ENCODE measurements at regions not wholly inside any gene's neighbourhood (a gene's known extent, or its start where the extent isn't known, plus 50 kb on each side); places are given as distances from the start of the nearest gene placed in this dataset.

DNA sequence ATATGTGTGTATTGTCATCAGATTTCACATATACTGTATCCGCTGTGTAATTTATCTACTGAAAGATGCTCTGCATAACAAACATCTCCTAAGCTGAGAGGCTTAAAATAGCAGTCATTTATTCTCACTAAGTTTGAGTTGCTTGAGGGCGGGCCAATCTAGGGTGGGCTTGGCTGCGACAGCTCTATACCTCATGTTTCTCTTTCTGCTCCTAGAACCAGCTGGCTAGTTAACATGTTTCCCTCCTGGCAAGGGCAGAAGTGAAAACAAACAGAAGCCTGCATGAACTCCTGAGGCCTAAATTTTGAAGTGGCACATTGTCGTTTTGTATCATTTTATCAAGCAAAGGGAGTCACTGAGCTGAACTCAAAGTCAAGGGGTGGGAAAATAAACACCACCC is 585.0 kb upstream of the VRK2 start:
- DNase-seq = no peak
- no peaks in the 10 kb centered on the region for H3K27me3 ChIP-seq
- no peak for TF ChIP-seq POLR2A (IDR thresholded peaks at IDR 0.05)
- TF ChIP-seq, protein P1, sequence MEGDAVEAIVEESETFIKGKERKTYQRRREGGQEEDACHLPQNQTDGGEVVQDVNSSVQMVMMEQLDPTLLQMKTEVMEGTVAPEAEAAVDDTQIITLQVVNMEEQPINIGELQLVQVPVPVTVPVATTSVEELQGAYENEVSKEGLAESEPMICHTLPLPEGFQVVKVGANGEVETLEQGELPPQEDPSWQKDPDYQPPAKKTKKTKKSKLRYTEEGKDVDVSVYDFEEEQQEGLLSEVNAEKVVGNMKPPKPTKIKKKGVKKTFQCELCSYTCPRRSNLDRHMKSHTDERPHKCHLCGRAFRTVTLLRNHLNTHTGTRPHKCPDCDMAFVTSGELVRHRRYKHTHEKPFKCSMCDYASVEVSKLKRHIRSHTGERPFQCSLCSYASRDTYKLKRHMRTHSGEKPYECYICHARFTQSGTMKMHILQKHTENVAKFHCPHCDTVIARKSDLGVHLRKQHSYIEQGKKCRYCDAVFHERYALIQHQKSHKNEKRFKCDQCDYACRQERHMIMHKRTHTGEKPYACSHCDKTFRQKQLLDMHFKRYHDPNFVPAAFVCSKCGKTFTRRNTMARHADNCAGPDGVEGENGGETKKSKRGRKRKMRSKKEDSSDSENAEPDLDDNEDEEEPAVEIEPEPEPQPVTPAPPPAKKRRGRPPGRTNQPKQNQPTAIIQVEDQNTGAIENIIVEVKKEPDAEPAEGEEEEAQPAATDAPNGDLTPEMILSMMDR (IDR thresholded peaks at IDR 0.05) = no peak
- no peaks in the 10 kb centered on the region for H3K9me3 ChIP-seq
- no peaks in the 10 kb centered on the region for H3K4me1 ChIP-seq
- no peaks in the 10 kb centered on the region for H3K36me3 ChIP-seq
- no peak overlapping the region for H3K27ac ChIP-seq
- H3K4me3 ChIP-seq = no peak overlapping the region

GRCh38 chr2:57465067-57465466 is 581.5 kb upstream of the VRK2 start:
- no peak for DNase-seq
- no peaks in the 10 kb centered on the region for H3K4me1 ChIP-seq

DNA sequence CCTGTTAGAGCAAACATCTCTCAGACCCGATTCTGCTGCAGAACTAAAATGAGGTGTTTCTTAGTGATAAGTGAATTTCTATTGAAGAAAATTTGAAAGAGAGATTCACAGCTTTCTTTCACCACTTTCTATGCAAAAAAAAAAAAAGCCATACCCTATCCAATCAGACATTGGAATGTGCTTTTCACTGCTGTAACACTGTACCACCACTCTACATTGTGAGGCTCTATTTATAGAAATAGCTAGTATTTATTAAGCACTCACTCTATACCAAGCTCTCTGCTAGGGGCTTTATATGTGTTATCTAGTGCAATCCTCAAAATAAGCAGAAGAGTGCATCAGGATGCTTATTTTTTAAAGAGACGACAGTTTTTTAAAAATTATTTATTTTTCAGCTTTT is 580.6 kb upstream of the VRK2 start:
- H3K27me3 ChIP-seq = no peaks in the 10 kb centered on the region
- H3K9me3 ChIP-seq = no peaks in the 10 kb centered on the region
- no peak for DNase-seq
- H3K4me3 ChIP-seq = no peak overlapping the region
- no peaks in the 10 kb centered on the region for H3K4me1 ChIP-seq
- H3K27ac ChIP-seq = no peak overlapping the region
- TF ChIP-seq, protein P1 (IDR thresholded peaks at IDR 0.05) = no peak
- no peak for TF ChIP-seq POLR2A (IDR thresholded peaks at IDR 0.05)
- no peaks in the 10 kb centered on the region for H3K36me3 ChIP-seq

More at GRCh38 chr2:57465067-57465466, 581.5 kb upstream of the VRK2 start:
- Histone ChIP-seq H3K27ac (no peak overlapping the region), H3K4me3 (no peak overlapping the region), H3K27me3 (no peaks in the 10 kb centered on the region), H3K9me3 (no peaks in the 10 kb centered on the region), H3K36me3 (no peaks in the 10 kb centered on the region)
- no peak for TF ChIP-seq POLR2A (IDR thresholded peaks at IDR 0.05)
- TF ChIP-seq, protein P1 (IDR thresholded peaks at IDR 0.05) = no peak

DNA sequence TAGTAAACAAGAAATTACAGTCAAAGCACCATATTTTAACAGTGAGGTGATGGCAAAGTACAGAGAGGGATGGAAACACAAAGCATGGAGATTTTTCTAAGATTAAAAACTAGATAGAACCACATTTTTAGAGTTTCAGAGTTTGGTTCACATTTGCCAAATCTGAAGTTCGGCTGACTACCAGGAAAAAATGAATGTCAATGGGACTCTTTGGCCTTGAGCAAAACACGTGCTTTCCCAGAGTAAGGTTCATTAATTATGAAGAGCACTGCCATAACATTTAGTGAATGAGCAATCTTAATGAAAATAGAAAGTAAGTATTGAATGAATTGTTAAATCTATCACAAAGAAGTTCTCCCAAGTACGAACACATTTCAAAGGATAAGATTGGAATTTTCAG is 571.2 kb upstream of the VRK2 start:
- TF ChIP-seq POLR2A (IDR thresholded peaks at IDR 0.05) = no peak
- TF ChIP-seq, protein P1 (IDR thresholded peaks at IDR 0.05) = no peak
- H3K27me3 ChIP-seq = no peaks in the 10 kb centered on the region
- no peaks in the 10 kb centered on the region for H3K4me1 ChIP-seq
- H3K36me3 ChIP-seq = no peaks in the 10 kb centered on the region
- H3K9me3 ChIP-seq = no peaks in the 10 kb centered on the region
- H3K27ac ChIP-seq = no peak overlapping the region
- no peak for DNase-seq
- H3K4me3 ChIP-seq = no peak overlapping the region

- H3K4me3 ChIP-seq = no peak overlapping the region
- H3K4me1 ChIP-seq = no peaks in the 10 kb centered on the region
- DNase-seq = no peak
- no peaks in the 10 kb centered on the region for H3K27me3 ChIP-seq
- no peaks in the 10 kb centered on the region for H3K36me3 ChIP-seq
- H3K9me3 ChIP-seq = no peaks in the 10 kb centered on the region
- no peak overlapping the region for H3K27ac ChIP-seq
- TF ChIP-seq, protein P1 (IDR thresholded peaks at IDR 0.05) = no peak
- no peak for TF ChIP-seq POLR2A (IDR thresholded peaks at IDR 0.05)
Observed at GRCh38 chr2:57479981-57480380, 566.6 kb upstream of the VRK2 start.

- DNase-seq = no peak
- no peaks in the 10 kb centered on the region for H3K36me3 ChIP-seq
- no peak overlapping the region for H3K4me3 ChIP-seq
- no peaks in the 10 kb centered on the region for H3K4me1 ChIP-seq
- no peaks in the 10 kb centered on the region for H3K9me3 ChIP-seq
- H3K27me3 ChIP-seq = no peaks in the 10 kb centered on the region
- TF ChIP-seq POLR2A (IDR thresholded peaks at IDR 0.05) = no peak
- TF ChIP-seq, protein P1 (IDR thresholded peaks at IDR 0.05) = no peak
- no peak overlapping the region for H3K27ac ChIP-seq
Observed at GRCh38 chr2:57488061-57488460, 558.5 kb upstream of the VRK2 start.
